ENCODE measurements at regions not wholly inside any gene's neighbourhood (a gene's known extent, or its start where the extent isn't known, plus 50 kb on each side); places are given as distances from the start of the nearest gene placed in this dataset.

- DNase-seq (ENCODE audit: extremely low read depth, low read depth) = no peak
- TF ChIP-seq, protein P1, sequence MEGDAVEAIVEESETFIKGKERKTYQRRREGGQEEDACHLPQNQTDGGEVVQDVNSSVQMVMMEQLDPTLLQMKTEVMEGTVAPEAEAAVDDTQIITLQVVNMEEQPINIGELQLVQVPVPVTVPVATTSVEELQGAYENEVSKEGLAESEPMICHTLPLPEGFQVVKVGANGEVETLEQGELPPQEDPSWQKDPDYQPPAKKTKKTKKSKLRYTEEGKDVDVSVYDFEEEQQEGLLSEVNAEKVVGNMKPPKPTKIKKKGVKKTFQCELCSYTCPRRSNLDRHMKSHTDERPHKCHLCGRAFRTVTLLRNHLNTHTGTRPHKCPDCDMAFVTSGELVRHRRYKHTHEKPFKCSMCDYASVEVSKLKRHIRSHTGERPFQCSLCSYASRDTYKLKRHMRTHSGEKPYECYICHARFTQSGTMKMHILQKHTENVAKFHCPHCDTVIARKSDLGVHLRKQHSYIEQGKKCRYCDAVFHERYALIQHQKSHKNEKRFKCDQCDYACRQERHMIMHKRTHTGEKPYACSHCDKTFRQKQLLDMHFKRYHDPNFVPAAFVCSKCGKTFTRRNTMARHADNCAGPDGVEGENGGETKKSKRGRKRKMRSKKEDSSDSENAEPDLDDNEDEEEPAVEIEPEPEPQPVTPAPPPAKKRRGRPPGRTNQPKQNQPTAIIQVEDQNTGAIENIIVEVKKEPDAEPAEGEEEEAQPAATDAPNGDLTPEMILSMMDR (IDR thresholded peaks at IDR 0.05; ENCODE audit: low read depth, low read length) = no peak
Observed at GRCh38 chr2:176687944-176688343, 418.7 kb downstream of the MTX2 start.

DNA sequence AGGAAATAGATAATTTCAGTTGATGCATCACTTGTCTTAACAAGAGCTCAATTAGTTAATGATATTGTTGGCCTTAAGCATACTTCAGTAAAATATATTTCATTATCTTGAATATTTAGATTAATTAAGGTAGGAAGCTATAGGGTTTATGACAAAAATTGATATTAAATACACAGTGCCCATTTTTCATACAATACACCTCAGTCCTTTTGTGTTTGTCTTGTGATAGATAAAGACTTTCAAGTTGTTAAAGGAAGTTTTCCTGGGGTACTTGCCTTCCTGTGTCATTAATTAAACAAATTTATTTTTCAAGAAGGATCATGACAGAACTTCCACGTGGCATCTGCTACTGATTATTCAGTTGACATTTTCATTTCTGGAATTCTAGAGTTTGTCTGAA is 420.5 kb downstream of the MTX2 start:
- TF ChIP-seq, protein P1 (IDR thresholded peaks at IDR 0.05; ENCODE audit: low read depth, low read length) = no peak
- DNase-seq (ENCODE audit: extremely low read depth, low read depth) = no peak

- DNase-seq (ENCODE audit: extremely low read depth, low read depth) = no peak
- TF ChIP-seq, protein P1 (IDR thresholded peaks at IDR 0.05; ENCODE audit: low read depth, low read length) = no peak
Observed at GRCh38 chr2:176691471-176691870, 422.2 kb downstream of the MTX2 start.

- TF ChIP-seq, protein P1 (IDR thresholded peaks at IDR 0.05; ENCODE audit: low read depth, low read length) = no peak
- DNase-seq (ENCODE audit: extremely low read depth, low read depth) = no peak
Observed at GRCh38 chr2:176692533-176692932, 423.3 kb downstream of the MTX2 start.

GRCh38 chr2:176699098-176699497 is 429.9 kb downstream of the MTX2 start:
- TF ChIP-seq, protein P1 (IDR thresholded peaks at IDR 0.05; ENCODE audit: low read depth, low read length) = no peak
- DNase-seq (ENCODE audit: extremely low read depth, low read depth) = no peak

DNA sequence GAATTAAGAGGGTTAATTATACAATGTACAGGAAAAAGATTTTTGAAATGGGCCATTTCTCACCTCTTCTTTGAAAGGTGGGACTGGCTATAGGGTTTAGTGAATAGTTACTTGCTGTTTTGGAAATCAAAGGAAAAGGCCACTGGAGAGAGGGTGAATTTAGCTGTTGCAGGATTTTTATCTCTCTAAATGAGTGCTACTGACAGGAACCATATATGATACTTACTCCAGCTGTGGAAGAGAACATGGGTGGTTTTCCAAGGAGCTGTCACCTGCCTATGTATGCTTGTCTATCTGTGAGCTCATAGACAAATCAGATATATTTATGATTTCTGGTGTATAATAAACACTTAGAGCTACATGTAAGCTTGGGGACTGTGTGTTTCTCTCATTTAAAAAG is 430.4 kb downstream of the MTX2 start:
- DNase-seq (ENCODE audit: extremely low read depth, low read depth) = no peak
- TF ChIP-seq, protein P1 (IDR thresholded peaks at IDR 0.05; ENCODE audit: low read depth, low read length) = no peak

- DNase-seq (ENCODE audit: extremely low read depth, low read depth) = no peak
- TF ChIP-seq, protein P1 (IDR thresholded peaks at IDR 0.05; ENCODE audit: low read depth, low read length) = no peak
Observed at GRCh38 chr2:176702131-176702530, 432.9 kb downstream of the MTX2 start.
